Astrocyte (in vitro differentiated cells and primary cell): ENCODE measurements at regions not wholly inside any gene's neighbourhood (a gene's known extent, or its start where the extent isn't known, plus 50 kb on each side); places are given as distances from the start of the nearest gene placed in this dataset.

Source experiments
- EZH2 ChIP-seq: IDR thresholded peaks from 2 replicates; pipeline ENCODE4 v1.6.1; 2012; ENCODE audit warnings: mild to moderate bottlenecking, low read length, inconsistent platforms; ENCODE audit not compliant: insufficient read depth
- TF ChIP-seq, protein P1 (sequence below): IDR thresholded peaks from 2 replicates; pipeline ENCODE4 v1.5.1; 2011; ENCODE audit warnings: low read depth, mild to moderate bottlenecking, inconsistent platforms, low read length, moderate library complexity; ENCODE audit not compliant: insufficient read depth

GRCh38 chr2:64837116-64837731, 152.0 kb upstream of the SLC1A4 start:
- TF ChIP-seq, protein P1, sequence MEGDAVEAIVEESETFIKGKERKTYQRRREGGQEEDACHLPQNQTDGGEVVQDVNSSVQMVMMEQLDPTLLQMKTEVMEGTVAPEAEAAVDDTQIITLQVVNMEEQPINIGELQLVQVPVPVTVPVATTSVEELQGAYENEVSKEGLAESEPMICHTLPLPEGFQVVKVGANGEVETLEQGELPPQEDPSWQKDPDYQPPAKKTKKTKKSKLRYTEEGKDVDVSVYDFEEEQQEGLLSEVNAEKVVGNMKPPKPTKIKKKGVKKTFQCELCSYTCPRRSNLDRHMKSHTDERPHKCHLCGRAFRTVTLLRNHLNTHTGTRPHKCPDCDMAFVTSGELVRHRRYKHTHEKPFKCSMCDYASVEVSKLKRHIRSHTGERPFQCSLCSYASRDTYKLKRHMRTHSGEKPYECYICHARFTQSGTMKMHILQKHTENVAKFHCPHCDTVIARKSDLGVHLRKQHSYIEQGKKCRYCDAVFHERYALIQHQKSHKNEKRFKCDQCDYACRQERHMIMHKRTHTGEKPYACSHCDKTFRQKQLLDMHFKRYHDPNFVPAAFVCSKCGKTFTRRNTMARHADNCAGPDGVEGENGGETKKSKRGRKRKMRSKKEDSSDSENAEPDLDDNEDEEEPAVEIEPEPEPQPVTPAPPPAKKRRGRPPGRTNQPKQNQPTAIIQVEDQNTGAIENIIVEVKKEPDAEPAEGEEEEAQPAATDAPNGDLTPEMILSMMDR, result no peak
- no peak for TF ChIP-seq EZH2
